HG03097 (cell line): ENCODE measurements at regions not wholly inside any gene's neighbourhood (a gene's known extent, or its start where the extent isn't known, plus 50 kb on each side); places are given as distances from the start of the nearest gene placed in this dataset.

Experiments used
- ATAC-seq: cut with Tn5 transposase; IDR thresholded peaks from one replicate; pipeline ENCODE4 v1.9.1; 2021; ENCODE audit not compliant: unreplicated experiment, low FRiP score

- ATAC-seq = no peak
These were observed 90.5 kb upstream of the TOMM7 start for GRCh38 chr7:22913158-22913557.

DNA sequence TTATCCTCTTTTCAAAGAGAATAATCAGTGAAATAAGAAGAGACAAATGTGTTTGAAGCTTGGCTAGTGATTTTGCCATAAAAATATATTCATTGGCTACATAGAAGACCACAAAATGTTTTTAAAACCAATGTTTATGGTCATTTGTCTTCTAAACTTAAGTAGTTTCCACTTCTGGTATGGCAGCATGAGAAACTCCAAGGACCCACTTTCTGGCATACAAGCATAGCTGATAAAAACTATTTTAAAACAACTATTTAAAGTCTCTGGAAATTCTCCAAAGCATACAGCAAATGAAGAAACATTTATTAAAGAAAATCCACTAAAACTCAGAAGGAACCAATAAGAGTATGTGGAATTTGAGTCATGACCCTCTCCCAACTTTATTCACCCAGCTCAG lies 89.2 kb upstream of the TOMM7 start:
- ATAC-seq = no peak

- ATAC-seq = no peak
These were observed 87.3 kb upstream of the TOMM7 start for GRCh38 chr7:22909917-22910316.

DNA sequence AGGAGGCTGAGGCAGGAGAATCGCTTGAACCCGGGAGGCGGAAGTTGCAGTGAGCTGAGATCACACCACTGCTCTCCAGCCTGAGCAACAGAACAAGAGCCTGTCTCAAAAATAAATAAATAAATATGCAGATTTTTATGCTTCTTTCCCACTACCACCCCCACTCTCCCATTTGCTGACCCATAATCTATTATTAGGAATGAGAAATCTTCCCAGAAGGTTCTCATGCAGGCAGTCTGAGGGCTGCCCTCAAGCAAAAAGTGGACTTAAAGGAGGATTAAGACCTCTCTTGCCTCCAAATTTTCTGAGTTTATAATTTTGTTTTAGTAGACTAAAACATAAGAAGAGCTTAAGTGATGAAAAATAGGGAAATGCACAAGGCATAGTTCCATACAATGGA lies 85.2 kb upstream of the TOMM7 start:
- no peak for ATAC-seq

GRCh38 chr7:22900784-22901183 lies 78.1 kb upstream of the TOMM7 start:
- ATAC-seq = no peak

DNA sequence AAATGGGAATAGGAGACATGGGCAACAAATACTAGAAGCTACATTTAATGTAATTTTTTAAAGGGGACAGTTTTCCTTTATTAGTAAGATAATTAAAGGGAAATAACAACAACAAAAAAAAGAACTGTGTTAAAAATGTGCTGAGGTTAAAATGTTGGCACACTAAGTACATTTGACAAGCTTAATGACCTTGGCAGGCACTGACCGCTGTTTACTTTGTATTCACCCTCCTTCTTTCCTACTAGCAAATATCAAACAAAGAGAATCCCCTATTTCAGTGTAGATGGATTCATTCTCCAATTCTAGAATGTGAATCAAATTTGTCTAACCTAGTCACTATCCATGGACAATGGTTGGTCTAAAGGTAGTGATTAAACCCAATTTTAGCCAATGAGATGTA lies 77.5 kb upstream of the TOMM7 start:
- no peak for ATAC-seq

DNA sequence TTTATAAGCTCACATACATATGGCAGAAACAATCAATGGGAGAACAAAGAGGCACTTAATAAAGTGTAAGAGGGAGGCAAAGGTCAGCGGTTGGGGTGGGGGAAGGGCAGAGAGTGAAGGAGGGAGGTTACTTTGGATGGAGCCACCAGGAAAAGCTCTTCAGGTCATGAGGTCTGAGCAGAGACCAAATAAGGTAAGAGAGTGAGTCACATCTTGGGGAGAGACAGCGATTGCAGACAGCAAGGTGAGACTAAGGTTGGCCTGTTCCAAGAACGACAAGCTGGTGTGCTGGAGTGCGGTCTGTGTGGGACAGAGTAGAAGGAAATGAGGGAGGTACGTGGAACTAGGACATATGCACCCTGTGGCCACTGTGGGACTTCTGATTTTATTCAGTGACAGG lies 74.3 kb upstream of the TOMM7 start:
- no peak for ATAC-seq

- no peak for ATAC-seq
These were observed 73.1 kb upstream of the TOMM7 start for GRCh38 chr7:22895828-22896165.

DNA sequence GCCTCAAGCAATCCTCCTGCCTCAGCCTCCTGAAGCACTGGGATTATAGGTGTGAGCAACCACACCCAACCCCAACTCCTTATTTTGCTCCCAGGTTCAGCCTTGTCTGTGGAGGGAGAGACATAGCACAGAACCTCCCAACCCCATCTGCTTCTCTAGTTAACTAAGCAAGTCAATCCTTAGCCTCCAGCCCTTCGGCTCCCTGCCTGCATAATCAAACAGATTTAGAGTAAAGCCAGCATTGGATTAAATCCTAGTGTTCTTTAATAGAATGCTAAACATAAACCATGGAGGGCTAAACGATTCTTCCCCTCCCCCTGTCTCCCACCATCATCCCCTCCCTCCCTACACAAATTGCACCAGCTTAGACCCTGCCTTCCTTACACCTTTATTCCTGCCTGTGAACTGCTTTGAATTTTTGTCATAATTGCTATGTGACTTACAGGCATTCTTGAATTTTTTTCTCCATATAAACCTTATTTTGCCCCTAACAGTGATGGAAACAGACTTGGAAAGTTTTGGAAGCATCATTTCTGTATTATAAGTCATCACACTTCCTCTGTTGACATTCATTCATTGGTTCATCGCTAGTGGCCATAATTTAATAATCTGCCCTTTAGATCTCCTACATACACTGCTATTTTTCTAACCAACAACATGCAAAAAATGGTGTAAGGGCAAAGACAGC lies 72.6 kb upstream of the TOMM7 start:
- ATAC-seq = no peak

DNA sequence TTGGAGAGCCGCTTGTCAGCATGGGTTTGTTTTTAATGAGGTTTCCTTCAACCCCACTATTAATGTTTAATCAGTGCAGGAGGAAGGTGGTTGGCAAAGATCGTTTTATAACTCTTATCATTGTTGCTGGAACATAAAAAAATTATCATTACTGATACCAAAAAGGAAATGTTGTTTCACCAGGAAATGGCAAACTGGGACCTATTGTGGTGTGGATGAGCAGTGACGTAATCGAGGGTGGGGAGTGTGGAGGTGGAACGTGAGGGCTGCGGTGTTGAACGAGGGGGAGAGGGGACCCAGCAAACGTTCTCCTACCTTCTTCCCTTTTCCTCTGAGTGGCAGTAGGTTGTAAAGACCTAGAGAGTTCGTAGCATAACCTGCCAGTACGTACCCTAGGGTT lies 71.9 kb upstream of the TOMM7 start:
- no peak for ATAC-seq

DNA sequence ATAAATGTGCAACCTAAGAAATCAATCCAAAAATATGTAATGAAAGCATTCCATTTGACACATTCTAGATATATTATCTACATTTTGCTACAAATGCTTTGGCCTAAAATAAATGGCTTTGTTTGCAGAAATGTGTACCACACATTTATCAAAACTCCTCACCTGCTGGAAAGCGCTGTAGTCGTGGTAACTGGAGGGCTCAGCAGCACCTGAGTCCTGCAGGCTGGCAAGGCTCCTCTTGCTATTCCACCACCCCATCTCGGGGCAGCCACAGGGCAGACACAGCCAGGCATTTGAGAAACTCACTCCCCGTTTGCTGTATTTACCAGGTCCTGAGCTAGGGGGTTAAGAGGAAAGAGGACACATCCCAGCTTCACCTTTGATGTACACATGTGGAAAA lies 68.1 kb upstream of the TOMM7 start:
- no peak for ATAC-seq

- peak; percentile 86 for ATAC-seq
These were observed 63.2 kb upstream of the TOMM7 start for GRCh38 chr7:22885797-22886261.

DNA sequence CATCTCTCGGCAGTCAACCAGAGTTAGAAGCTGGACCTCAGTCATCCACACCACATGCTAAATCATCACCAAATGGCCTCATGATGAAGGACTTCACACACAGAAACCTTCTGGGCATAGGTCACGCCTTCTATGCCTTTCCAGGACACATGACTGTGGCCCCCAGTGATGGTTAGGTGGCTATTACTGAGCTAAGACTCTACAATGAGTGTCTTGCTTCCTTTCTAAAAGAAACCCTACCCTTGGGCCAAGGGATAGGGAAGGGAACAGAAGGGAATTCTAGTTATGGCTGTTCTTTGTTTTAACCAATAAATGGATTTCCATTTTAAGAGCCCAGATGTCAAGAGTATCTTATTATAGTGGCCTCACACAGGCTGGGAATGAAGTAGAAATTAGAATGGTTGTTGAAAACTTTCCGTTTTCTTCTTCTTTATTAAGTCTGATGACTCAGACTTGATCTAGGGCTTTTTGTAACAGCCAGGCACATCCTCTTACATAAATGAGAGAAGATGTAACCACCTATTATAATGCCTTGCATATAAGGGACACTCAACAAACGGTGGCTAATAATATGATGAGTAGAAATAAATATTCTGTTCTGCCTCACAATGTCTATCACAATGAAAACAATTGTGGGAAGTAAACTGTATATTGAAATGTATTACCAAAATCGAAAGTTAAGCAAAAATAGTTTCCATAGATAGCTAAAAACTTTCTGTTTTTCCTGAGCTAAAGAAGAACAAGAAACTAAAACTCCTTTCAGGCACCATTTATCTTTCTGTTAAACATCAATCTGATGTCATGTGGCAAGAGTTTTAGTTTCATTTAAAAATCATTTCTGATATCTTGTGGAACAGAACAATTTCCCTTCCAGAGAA lies 62.5 kb upstream of the TOMM7 start:
- peak; percentile 42 for ATAC-seq

DNA sequence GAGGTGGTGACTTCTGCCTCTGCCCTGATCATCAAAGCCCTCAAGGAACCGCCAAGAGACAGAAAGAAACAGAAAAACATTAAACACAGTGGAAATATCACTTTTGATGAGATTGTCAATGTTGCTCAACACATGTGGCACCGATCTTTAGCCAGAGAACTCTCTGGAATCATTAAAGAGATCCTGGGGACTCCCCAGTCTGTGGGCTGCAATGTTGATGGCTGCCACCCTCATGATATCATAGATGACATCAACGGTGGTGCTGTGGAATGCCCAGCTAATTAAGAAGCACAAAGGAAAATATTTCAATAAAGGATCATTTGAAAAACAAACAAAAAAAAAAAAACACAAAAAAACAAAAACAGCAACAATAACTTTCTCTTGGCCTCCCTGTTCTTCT lies 59.5 kb upstream of the TOMM7 start:
- no peak for ATAC-seq

DNA sequence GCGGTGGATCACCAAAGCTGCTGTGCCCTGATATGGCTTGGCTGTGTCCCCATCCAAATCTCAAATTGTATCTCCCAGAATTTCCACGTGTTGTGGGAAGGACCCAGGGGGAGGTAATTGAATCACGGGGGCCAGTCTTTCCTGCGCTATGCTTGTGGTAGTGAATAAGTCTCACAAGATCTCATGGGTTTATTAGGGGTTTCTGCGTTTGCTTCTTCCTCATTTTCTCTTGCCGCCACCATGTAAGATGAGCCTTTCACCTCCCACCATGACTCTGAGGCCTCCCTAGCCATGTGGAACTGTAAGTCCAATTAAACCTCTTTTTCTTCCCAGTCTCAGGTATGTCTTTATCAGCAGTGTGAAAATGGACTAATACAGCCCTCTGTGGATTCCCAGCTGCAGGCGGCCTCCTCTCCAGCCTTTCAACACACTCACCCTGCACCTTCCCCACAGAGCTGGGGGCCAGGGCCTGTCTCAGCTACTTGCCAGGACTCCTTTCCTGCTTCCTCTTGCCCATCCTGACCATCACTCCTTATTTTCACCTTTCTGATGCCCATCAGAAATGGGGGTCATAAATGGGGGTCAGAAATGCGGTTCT lies 57.2 kb upstream of the TOMM7 start:
- ATAC-seq = no peak

- ATAC-seq = no peak
These were observed 56.6 kb upstream of the TOMM7 start for GRCh38 chr7:22879280-22879679.

DNA sequence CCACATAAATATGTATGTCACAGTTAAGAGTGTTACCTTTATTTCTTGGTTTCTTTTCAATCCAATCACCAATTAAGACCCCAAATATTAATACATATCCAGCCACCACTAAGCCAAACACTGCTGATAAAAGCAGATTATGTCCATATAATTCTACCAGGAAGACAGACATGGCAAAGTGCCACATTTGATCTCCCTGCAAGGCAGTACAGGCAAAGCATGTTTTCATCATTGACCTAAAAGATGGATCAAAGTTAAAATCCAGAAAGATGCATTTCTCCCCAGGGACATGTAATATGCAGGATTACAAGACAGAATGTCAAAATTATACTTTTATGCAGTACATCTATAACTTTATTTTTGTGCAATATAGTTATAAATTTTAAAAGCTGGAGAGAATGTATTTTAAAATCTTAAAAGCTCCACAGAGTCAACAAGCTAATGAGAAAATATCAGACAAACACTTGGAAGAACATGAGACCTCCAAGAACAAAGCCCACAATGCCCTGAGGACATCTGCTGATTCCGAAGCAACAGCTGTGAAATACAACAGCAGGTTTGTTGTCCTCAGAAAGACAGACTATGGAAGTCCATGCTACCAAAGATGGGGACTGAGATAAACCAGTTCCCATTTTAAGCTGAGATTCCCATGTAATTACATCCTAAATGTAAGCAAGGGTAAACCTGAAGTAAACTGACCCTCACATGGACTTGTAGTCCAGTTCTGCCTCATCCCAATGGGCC lies 54.5 kb upstream of the TOMM7 start:
- ATAC-seq = no peak

DNA sequence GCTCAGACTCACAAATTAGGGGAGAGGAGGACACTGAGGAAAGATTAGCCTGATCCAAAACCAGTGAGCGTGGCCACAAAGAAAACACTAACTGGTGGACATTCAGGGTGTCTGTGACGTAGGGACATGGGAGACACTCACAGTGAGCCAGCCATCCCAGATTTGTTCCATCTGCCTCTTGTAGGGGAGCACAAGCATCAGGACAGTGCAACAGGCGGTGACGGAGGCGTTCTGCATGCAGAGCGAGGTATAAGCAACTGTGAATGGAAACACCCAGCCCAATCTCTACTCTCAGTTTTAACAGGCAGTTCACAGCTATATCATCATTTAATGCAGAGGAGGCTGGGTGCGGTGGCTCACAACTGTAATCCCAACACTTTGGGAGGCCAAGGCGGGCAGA lies 52.8 kb upstream of the TOMM7 start:
- ATAC-seq = no peak

- no peak for ATAC-seq
These were observed 52.3 kb upstream of the TOMM7 start for GRCh38 chr7:22874904-22875303.
